CD4-positive, CD25-positive, alpha-beta regulatory T cell (primary cell): ENCODE measurements at regions not wholly inside any gene's neighbourhood (a gene's known extent, or its start where the extent isn't known, plus 50 kb on each side); places are given as distances from the start of the nearest gene placed in this dataset.
"Not testable (repeated sequence)": the region's sequence is repeated elsewhere in the genome, so short reads cannot be mapped to it uniquely, and the experiment has no call there.

Experiments used
- ATAC-seq, 2 donors: fragments of 150-1000 bp; cut with Tn5 transposase; one replicate each; pipeline ENCODE4 v1.10.0; 2021; ENCODE audit warnings: low read depth in 2 of 2, moderate number of reproducible peaks in 2 of 2, moderate library complexity in 1 of 2
- DNase-seq, 3 donors: peaks; one replicate each; pipeline versions ENCODE4 v3.0.0 to v3.0.0-alpha.2; 2012 to 2022; ENCODE audit warnings: mixed read lengths in 1 of 3
- H3K27ac ChIP-seq: one replicate; pipeline ENCODE4 v1.7.0; 2013; ENCODE audit warnings: mild to moderate bottlenecking, low read length; ENCODE audit not compliant: insufficient read depth, poor library complexity, severe bottlenecking
- H3K27me3 ChIP-seq: one replicate; pipeline ENCODE4 v1.7.0; 2013; ENCODE audit warnings: low read length; ENCODE audit not compliant: control insufficient read depth, insufficient read depth
- H3K36me3 ChIP-seq: one replicate; pipeline ENCODE4 v1.7.0; 2013; ENCODE audit warnings: mild to moderate bottlenecking, low read length, moderate library complexity; ENCODE audit not compliant: control insufficient read depth, insufficient read depth
- H3K4me1 ChIP-seq: 2 replicates; pipeline ENCODE4 v1.7.0; 2013; ENCODE audit warnings: mild to moderate bottlenecking, low read length; ENCODE audit not compliant: insufficient read depth, control insufficient read depth, poor library complexity, severe bottlenecking
- H3K4me3 ChIP-seq: one replicate; pipeline ENCODE4 v1.7.0; 2013; ENCODE audit warnings: low read depth, mild to moderate bottlenecking, low read length, moderate library complexity
- H3K9me3 ChIP-seq, 2 experiments: 1 replicate in 1 of 2; 2 replicates in 1 of 2; pipeline ENCODE4 v1.7.0; 2013; ENCODE audit warnings: low read length in 2 of 2, mild to moderate bottlenecking in 1 of 2, moderate library complexity in 1 of 2; ENCODE audit not compliant: control insufficient read depth in 2 of 2
- H3K27ac Mint-ChIP-seq, 3 donors: one replicate each; pipeline ENCODE4 v1.8.0; 2020 to 2022; ENCODE audit warnings: mild to moderate bottlenecking in 3 of 3, mixed read lengths in 3 of 3, moderate library complexity in 2 of 3
- H3K27me3 Mint-ChIP-seq: one replicate; pipeline ENCODE4 v1.8.0; 2022; ENCODE audit warnings: mild to moderate bottlenecking, mixed read lengths
- H3K36me3 Mint-ChIP-seq: one replicate; pipeline ENCODE4 v1.8.0; 2020; ENCODE audit warnings: mixed read lengths
- H3K4me1 Mint-ChIP-seq, 4 donors: one replicate each; pipeline ENCODE4 v1.8.0; 2020 to 2022; ENCODE audit warnings: mixed read lengths in 4 of 4, mild to moderate bottlenecking in 1 of 4
- H3K4me3 Mint-ChIP-seq, 4 donors: one replicate each; pipeline ENCODE4 v1.8.0; 2020 to 2022; ENCODE audit warnings: mild to moderate bottlenecking in 4 of 4, mixed read lengths in 4 of 4, moderate library complexity in 3 of 4
- H3K9me3 Mint-ChIP-seq, 7 donors: one replicate each; pipeline ENCODE4 v1.8.0; 2020 to 2022; ENCODE audit warnings: mixed read lengths in 7 of 7, mild to moderate bottlenecking in 3 of 7, moderate library complexity in 2 of 7

- Mint-ChIP-seq H3K27ac (no peak overlapping the region), H3K9me3 (peaks cover 0 to 6% (median 0%) of the 10 kb centered on the region in 7 donors), H3K27me3 (peaks cover 5% of the 10 kb centered on the region), H3K36me3 (no peaks in the 10 kb centered on the region), H3K4me1 (no peaks in the 10 kb centered on the region), H3K4me3 (no peak overlapping the region)
- no peaks in the 10 kb centered on the region for H3K9me3 ChIP-seq
- H3K4me1 ChIP-seq, result no peaks in the 10 kb centered on the region
- H3K27me3 ChIP-seq, result no peaks in the 10 kb centered on the region
- DNase-seq (no peak), ATAC-seq (no peak)
- no peak overlapping the region for H3K4me3 ChIP-seq
- no peak overlapping the region for H3K27ac ChIP-seq
- H3K36me3 ChIP-seq, result no peaks in the 10 kb centered on the region
Observed at GRCh38 chr7:109868215-109868860, 1222.6 kb upstream of the LRRN3 start.

GRCh38 chr7:109873296-109873695, 1217.6 kb upstream of the LRRN3 start:
- Histone ChIP-seq H3K27me3 (no peaks in the 10 kb centered on the region), H3K27ac (no peak overlapping the region), H3K36me3 (no peaks in the 10 kb centered on the region), H3K9me3 (no peaks in the 10 kb centered on the region), H3K4me1 (no peaks in the 10 kb centered on the region), H3K4me3 (no peak overlapping the region)
- H3K27ac Mint-ChIP-seq, result no peak overlapping the region
- DNase-seq (no peak), ATAC-seq (no peak)
- H3K9me3 Mint-ChIP-seq, result peaks cover 0 to 7% (median 0%) of the 10 kb centered on the region in 7 donors
- no peak overlapping the region for H3K4me3 Mint-ChIP-seq
- no peaks in the 10 kb centered on the region for H3K4me1 Mint-ChIP-seq
- no peaks in the 10 kb centered on the region for H3K27me3 Mint-ChIP-seq
- H3K36me3 Mint-ChIP-seq, result no peaks in the 10 kb centered on the region

GRCh38 chr7:109879287-109879828, 1211.6 kb upstream of the LRRN3 start:
- no peak overlapping the region for H3K27ac ChIP-seq
- Mint-ChIP-seq H3K9me3 (peaks cover 0 to 4% (median 0%) of the 10 kb centered on the region in 7 donors), H3K27me3 (no peaks in the 10 kb centered on the region), H3K27ac (no peak overlapping the region), H3K4me1 (no peaks in the 10 kb centered on the region), H3K4me3 (no peak overlapping the region), H3K36me3 (no peaks in the 10 kb centered on the region)
- no peaks in the 10 kb centered on the region for H3K36me3 ChIP-seq
- no peaks in the 10 kb centered on the region for H3K4me1 ChIP-seq
- no peaks in the 10 kb centered on the region for H3K27me3 ChIP-seq
- DNase-seq (no peak), ATAC-seq (no peak)
- H3K4me3 ChIP-seq, result no peak overlapping the region
- H3K9me3 ChIP-seq, result no peaks in the 10 kb centered on the region

GRCh38 chr7:109890622-109891021, 1200.3 kb upstream of the LRRN3 start:
- Mint-ChIP-seq H3K27ac (no peak overlapping the region), H3K27me3 (no peaks in the 10 kb centered on the region), H3K36me3 (no peaks in the 10 kb centered on the region), H3K4me3 (no peak overlapping the region), H3K9me3 (peaks cover 0 to 5% (median 1%) of the 10 kb centered on the region in 7 donors), H3K4me1 (no peaks in the 10 kb centered on the region)
- no peaks in the 10 kb centered on the region for H3K4me1 ChIP-seq
- no peaks in the 10 kb centered on the region for H3K36me3 ChIP-seq
- no peak overlapping the region for H3K4me3 ChIP-seq
- ATAC-seq (no peak), DNase-seq (no peak)
- no peaks in the 10 kb centered on the region for H3K9me3 ChIP-seq
- no peaks in the 10 kb centered on the region for H3K27me3 ChIP-seq
- H3K27ac ChIP-seq, result no peak overlapping the region

GRCh38 chr7:109893231-109893630, 1197.7 kb upstream of the LRRN3 start:
- no peaks in the 10 kb centered on the region for H3K36me3 ChIP-seq
- Mint-ChIP-seq H3K4me1 (no peaks in the 10 kb centered on the region), H3K9me3 (peaks cover 0 to 5% (median 1%) of the 10 kb centered on the region in 7 donors), H3K4me3 (no peak overlapping the region), H3K27ac (no peak overlapping the region), H3K27me3 (no peaks in the 10 kb centered on the region), H3K36me3 (no peaks in the 10 kb centered on the region)
- H3K4me1 ChIP-seq, result no peaks in the 10 kb centered on the region
- DNase-seq, result no peak
- ATAC-seq, result no peak
- H3K27ac ChIP-seq, result no peak overlapping the region
- no peaks in the 10 kb centered on the region for H3K9me3 ChIP-seq
- H3K4me3 ChIP-seq, result no peak overlapping the region
- H3K27me3 ChIP-seq, result no peaks in the 10 kb centered on the region

- Histone ChIP-seq H3K27me3 (no peaks in the 10 kb centered on the region), H3K36me3 (no peaks in the 10 kb centered on the region), H3K4me1 (no peaks in the 10 kb centered on the region), H3K4me3 (no peak overlapping the region), H3K9me3 (no peaks in the 10 kb centered on the region), H3K27ac (no peak overlapping the region)
- no peaks in the 10 kb centered on the region for H3K27me3 Mint-ChIP-seq
- H3K36me3 Mint-ChIP-seq, result no peaks in the 10 kb centered on the region
- DNase-seq (no peak), ATAC-seq (no peak)
- H3K4me1 Mint-ChIP-seq, result no peaks in the 10 kb centered on the region
- H3K4me3 Mint-ChIP-seq, result no peak overlapping the region
- peaks cover 0 to 1% (median 0%) of the 10 kb centered on the region in 7 donors for H3K9me3 Mint-ChIP-seq
- H3K27ac Mint-ChIP-seq, result no peak overlapping the region
Observed at GRCh38 chr7:109895536-109895935, 1195.4 kb upstream of the LRRN3 start.

- H3K4me3 Mint-ChIP-seq, result no peak overlapping the region
- no peaks in the 10 kb centered on the region for H3K36me3 ChIP-seq
- no peaks in the 10 kb centered on the region for H3K27me3 ChIP-seq
- ATAC-seq, result no peak
- no peaks in the 10 kb centered on the region for H3K4me1 ChIP-seq
- H3K4me3 ChIP-seq, result no peak overlapping the region
- no peak overlapping the region for H3K27ac ChIP-seq
- H3K9me3 Mint-ChIP-seq, result peaks cover 0 to 2% (median 0%) of the 10 kb centered on the region in 7 donors
- H3K27me3 Mint-ChIP-seq, result no peaks in the 10 kb centered on the region
- H3K9me3 ChIP-seq, result no peaks in the 10 kb centered on the region
- H3K36me3 Mint-ChIP-seq, result no peaks in the 10 kb centered on the region
- no peak overlapping the region for H3K27ac Mint-ChIP-seq
- no peaks in the 10 kb centered on the region for H3K4me1 Mint-ChIP-seq
- no peak for DNase-seq
Observed at GRCh38 chr7:109901926-109902325, 1189.0 kb upstream of the LRRN3 start.

- not testable (repeated sequence) for H3K27ac Mint-ChIP-seq, H3K27me3 ChIP-seq, H3K36me3 ChIP-seq, DNase-seq, H3K9me3 Mint-ChIP-seq, H3K27me3 Mint-ChIP-seq, H3K4me1 Mint-ChIP-seq, H3K4me3 Mint-ChIP-seq, ATAC-seq, H3K27ac ChIP-seq, H3K4me3 ChIP-seq, H3K36me3 Mint-ChIP-seq, H3K9me3 ChIP-seq, H3K4me1 ChIP-seq
Observed at GRCh38 chr7:109905368-109906065, 1185.4 kb upstream of the LRRN3 start.
